Frontal cortex (tissue), 3 donors: ENCODE measurements at regions not wholly inside any gene's neighbourhood (a gene's known extent, or its start where the extent isn't known, plus 50 kb on each side); places are given as distances from the start of the nearest gene placed in this dataset.
A peak's percentile ranks its signal among the peaks of the same experiment; 100 is the strongest.

Source experiments
- DNase-seq, 2 donors: peaks; one replicate each; pipeline ENCODE4 v3.0.0; 2012; ENCODE audit warnings: low spot score in 2 of 2
- FAIRE-seq: peaks from 2 replicates; lab custom pipeline; 2012; peaks lifted over from hg19 to GRCh38; lab: Jason Lieb, UNC
- donor health status: control.
- donor health status: control.
- donor health status: control.

DNA sequence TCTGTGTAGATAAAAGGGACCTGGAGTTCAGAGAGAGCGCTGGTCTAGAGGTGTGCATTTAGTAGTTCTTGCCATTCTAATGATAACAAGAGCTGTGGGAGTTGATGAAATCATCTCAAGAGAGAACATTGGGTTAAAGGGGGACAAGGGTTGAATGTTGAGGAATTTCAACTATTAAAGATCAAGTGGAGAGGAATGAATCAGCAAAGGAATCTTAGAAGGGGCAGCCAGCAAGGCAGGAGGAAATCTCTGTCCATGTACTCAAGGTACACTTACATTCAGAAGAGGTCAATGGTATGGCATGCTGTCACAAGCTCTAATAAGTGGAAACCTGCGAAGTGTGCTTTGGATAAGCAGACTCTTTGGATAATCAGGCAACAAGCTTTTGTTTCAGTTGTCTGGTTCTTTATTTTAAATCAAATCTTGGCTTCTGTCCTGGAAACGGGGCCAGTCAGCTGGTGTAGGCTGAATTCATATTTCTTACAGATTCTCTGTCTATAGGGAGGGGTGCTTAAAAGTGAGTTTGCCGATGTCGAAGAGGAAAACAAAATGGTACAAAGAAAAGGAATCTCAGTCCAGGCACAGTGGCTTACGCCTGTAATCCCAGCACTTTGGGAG lies 320.5 kb upstream of the CD180 start:
- no peak for DNase-seq

DNA sequence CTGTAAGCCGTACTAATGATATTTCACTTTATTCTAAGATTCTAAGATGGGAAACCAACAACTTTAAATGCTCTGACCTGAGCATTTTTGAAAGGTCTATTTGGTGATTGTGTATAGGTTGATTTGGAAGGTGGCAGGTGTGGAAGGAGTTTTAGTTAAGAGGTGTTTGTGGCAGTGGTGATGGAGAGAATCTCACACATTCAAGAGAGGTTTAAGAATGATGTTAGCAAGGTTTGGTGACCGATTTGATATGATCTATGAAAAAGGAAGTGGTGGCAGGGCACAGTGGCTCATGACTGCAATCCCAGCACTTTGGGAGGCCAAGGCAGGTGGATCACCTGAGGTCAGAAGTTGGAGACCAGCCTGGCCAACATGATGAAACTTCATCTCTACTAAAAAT lies 319.2 kb upstream of the CD180 start:
- DNase-seq (no peak), FAIRE-seq (no peak)

More for the DNA sequence above, 320.5 kb upstream of the CD180 start:
- no peak for FAIRE-seq

DNA sequence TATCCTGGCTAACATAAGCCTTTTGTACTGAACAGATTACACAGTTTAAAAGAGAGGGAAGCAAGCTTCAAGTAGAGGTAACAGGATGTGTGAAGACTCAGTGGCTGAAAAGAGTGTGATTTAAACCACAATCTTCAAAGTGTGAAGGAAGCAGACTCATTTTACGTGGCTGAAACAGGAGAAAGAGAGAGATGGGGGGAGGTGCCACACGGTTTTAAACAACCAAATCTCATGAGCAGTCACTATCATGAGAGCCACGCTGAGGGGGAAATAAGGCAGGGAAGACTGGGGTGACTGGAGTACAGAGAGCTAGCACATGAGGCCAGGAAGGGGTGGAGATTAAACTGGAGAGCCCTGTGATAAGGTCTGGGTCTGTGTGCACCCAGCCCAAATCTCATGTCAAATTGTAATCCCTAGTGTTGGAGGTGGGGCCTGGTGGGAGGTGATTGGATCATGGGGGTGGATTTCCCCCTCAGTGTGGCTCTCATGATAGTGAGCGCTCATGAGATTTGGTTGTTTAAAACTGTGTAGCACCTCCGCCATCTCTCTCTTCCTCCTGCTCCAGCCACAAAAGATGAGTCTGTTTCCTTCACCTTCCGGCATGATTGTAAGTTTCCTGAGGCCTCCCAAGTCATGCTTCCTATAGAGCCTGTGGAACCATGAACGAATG lies 318.6 kb upstream of the CD180 start:
- DNase-seq (no peak), FAIRE-seq (no peak)

DNA sequence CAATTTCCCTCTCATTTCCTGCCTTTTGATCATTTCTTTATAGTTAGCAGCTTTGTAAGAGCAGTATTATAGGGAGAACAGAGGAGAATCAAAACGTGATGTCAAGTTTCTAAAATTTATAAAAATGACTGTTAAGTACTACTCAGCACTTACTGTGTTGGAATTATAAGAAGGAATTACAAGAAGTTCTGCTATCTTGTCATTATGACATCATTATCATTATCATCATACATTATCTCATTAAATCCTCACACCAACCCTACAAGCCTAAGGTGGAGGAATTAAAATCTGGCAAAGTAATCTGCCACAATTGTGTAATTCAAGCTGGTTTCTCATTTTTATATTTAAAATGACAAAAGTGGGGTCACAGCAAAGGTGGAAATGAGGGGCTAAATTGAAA lies 316.2 kb upstream of the CD180 start:
- no peak for FAIRE-seq
- DNase-seq, result no peak

DNA sequence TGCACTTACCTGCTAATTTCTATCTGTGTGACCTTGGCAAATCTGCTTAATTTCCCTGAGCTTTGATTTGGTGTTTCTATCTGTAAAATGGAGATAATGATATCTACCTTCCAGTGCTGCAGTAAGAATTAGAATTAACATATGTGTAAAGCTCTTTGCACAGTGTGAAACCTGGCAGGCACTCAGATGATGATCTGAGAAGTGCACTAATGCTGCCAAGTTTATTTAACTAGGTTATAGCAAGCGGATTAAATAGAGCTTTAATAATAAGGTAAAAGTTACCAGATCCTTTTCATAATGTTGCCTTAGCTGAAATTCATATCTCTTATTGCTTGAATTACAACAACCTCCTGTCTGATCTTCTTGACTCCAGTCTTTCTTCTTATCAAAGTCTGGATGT lies 315.3 kb upstream of the CD180 start:
- no peak for FAIRE-seq
- DNase-seq, result no peak

DNA sequence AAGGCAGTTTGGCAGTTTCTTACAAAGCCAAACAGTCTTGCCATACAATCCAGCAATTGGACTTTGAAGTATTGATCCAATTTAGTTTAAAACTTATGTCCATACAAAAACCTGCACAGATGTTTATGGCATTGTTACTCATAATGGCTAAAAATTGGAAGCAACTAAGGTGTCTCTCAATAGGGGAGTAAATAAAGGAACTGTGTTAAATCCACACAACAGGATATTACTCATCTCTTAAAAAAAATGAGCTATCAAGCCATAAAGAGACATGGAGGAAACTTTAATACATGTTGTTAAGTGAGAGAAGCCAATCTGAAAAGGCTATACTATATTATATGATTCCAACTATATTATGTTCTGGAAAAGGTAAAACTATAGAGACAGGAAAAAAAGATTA lies 313.6 kb upstream of the CD180 start:
- DNase-seq, result no peak
- no peak for FAIRE-seq

DNA sequence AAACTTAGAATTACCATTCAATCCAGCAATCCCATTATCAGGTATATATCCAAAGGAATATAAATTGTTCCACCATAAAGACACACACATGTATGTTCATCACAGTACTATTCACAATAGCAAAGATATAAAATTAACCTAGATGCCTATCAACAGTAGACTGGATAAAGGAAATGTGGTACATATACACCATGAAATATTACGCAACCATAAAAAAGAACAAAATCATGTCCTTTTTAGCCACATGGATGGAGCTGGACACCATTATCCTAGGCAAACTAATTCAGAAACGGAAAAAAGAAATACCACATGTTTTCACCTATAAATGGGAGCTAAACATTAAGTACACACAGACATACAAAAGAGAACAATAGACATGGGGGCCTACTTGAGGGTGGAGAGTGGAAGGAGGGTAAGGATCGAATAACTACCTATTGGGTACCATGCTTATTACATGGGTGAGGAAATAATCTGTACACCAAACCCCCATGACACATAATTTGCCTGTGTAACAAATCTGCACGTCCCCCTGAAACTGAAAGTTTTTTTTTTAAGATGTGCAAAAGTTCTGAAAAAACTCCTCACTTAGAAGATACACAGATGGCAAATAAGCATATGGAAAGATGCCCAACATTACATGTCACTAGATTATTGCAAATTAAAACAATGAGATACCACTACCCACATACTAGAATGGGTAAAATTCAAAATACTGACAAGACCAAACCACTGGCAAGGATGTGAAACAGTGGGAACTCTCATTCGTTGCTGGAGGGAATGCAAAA lies 313.0 kb upstream of the CD180 start:
- DNase-seq (no peak), FAIRE-seq (no peak)

DNA sequence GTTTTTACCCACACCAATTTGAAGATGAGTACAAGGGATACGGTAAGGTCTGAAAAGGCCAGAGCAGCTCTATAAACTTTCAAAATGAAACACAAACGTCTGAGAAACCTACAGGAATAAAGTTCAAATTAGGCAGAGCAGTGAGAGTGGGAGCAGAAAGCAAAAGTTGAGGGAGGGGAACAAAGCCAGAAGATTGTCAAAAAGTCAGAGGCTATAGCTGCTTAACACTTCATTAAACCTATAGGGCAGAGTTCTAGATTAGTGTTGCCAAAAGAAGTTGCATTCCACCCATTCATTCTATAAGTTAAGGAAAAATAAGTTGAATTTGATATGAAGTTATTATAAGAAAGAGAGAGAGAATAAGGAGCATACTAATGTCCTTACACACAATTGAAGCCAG lies 309.6 kb upstream of the CD180 start:
- FAIRE-seq (no peak), DNase-seq (no peak)

DNA sequence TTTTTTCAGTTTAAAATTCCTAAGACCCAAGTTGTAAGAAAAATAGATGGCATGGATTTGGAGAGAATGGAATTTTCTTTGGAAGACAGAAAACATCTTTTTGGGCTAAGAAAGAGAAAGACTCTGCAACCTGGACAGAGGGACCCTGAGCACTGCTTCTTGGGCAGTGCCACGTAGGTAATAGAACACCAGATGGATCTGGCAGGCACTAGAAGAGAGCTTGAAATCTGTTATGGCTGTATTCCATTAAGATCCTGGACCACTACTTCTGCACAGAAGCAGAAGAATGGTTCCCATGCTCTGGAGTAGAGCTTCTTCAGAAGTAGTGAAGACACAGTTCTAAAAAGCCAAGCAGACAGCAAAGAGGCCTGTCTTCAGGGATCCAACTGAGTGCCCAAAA lies 306.4 kb upstream of the CD180 start:
- DNase-seq, result no peak
- no peak for FAIRE-seq

DNA sequence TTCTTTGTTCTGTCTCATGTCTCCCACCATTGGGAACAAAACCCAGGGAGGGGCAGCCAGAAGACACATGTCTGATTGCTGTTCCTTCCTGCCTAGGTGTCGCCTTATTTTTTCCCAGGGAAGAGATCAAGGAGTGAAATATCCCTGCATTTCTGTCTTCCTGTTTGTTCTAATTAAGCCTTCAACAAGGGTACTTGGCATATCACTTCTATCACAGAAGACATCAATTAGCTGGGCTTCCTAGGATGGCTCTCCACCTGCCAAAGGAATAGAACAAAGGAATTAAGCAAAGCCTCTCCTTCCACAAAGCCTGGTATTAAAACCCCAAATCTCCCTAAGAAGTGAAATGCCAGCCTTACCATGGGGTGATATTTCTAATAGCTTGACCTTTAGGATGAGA lies 299.5 kb upstream of the CD180 start:
- DNase-seq, result no peak

DNA sequence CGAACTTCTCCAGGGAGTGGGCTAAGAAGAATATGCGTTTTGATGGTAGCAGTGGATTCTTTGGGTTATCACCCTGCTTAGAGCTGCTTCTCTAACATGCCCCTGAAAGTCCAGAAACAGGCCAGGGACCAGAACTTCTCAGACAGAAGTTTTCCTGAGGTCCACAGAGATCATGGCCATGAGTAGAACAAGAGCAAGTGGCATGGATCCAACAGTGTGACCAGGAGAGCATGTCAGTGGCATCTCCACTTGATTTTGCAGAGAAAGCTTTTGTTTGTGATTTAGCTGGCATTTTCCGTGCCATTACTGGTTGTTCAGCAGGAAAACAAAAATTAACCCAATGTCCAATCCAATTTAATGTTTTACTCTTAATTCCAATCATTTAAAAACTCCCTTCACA lies 298.5 kb upstream of the CD180 start:
- FAIRE-seq, result no peak

More for the DNA sequence above, 299.5 kb upstream of the CD180 start:
- no peak for FAIRE-seq

DNA sequence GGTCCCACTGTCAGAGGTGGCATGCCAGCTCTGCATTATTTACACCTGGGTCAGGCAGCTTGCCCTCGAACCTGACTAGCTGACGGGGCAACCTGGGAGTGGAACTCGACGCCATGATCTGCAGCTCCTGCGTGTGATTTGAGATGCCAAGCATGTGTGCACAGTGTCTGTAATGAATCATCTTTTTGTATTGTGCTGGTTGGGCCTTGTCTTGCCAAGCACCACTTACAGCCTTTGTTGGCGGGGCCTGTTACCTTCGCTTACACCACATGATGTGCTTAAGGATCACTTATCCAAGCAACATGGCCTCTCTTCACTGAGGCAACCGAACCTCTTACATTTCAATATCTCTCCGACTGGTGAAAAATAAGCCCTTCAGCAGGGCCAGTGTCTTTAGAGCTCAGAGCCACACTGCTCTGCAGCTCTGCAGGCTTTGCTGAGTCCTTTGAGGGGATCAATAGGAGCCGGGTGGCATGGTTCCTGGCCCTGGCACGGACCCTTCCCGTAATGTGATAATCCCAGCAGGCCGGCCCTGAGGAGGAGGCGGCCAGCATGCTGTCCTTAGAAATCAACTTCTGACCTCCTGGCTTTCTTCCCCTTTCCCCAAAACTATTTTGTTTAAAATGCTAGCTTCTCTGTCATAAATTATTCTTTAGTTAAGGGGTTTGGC lies 297.7 kb upstream of the CD180 start:
- FAIRE-seq, result no peak

More for the DNA sequence above, 298.5 kb upstream of the CD180 start:
- DNase-seq, result no peak

DNA sequence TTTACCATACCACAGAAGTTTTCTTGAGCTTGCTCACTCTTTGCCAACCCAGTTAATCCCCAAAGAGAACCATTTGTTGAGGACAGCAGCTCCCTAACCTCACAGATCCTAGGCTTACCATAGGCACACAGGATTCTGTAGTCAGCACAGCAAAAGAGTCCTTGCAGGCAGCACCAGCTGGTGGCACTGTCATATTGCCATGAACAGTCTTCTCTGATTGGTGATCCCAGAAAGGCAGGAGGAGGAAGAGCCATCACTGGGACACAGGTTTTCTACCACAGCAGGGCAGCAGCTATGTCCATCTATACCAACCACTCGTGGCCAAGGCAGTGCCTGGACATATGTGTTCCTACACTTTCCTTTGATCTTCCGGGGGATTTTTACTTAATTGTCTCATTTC lies 297.1 kb upstream of the CD180 start:
- no peak for FAIRE-seq
- DNase-seq, result peak; percentile 34 to 35

More for the DNA sequence above, 297.7 kb upstream of the CD180 start:
- DNase-seq, result peak in 1 of 2 donors; percentile 4

DNA sequence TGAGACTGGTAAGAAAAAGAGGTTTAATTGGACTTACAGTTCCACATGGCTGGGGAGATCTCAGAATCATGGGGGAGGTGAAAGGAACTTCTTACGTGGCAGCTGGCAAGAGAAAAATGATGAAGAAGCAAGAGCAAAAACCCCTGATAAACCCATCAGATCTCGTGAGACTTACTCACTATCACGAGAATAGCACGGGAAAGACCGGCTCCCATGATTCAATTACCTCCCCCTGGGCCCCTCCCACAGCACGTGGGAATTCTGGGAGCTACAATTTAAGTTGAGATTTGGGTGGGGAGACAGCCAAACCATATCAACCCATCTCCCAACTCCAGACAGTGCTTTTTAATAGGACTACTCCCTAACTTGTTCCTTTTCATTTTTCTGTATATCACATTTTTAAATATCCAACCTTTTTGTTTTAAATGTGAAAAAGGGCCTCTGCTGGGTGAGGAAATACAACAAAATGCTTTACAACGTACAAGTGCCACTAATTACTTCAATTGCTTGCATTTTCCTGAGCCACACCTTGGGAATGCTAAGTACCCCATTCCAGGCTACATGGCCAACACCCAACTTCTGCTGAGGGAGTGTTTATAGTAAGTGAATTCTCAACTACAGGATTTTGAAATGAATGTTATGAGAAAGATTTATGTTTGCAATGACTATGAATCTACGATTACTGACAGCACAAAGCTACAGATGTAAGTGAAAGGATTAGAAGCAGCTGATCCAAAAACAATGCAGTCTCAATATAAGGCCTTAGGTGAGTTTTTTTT lies 294.1 kb upstream of the CD180 start:
- no peak for FAIRE-seq
- DNase-seq, result no peak

DNA sequence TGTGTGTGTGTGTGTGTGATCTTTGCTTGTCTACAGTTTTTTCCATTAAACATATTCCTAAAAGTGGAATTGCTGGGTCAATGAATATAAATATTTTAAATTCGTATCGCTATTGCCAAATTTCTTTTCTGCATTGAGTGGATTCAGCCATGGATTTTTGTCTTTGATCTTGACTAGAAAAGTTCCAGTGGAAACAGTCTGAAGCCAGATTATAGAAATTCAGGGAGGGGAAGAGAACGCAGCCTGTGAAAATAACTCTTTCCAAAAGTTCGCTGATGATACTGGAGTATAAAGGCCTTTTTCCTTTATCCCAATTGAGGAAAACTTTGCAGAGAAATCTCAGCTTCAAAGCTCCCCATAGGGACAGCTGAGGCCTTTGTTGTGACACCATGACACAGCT lies 292.3 kb upstream of the CD180 start:
- DNase-seq (no peak), FAIRE-seq (no peak)

DNA sequence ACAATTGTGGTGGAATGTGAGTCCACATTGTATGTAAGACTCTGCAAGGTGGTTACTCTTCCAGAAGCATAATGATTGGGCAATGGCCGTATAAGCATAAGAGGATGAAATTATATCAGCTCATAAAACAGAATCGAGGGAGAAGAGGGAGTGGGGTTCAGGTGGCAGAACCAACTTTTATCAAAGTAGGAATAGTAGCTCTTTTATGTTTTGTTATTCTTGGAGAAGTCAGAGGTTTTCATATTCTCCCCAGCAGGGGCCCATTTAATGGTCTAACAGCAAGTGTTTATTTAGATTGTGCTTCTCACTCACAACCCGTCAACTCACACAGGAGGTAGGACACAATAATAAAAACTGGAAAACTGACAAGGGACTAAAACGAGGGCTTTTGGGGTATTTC lies 291.3 kb upstream of the CD180 start:
- FAIRE-seq (no peak), DNase-seq (no peak)

DNA sequence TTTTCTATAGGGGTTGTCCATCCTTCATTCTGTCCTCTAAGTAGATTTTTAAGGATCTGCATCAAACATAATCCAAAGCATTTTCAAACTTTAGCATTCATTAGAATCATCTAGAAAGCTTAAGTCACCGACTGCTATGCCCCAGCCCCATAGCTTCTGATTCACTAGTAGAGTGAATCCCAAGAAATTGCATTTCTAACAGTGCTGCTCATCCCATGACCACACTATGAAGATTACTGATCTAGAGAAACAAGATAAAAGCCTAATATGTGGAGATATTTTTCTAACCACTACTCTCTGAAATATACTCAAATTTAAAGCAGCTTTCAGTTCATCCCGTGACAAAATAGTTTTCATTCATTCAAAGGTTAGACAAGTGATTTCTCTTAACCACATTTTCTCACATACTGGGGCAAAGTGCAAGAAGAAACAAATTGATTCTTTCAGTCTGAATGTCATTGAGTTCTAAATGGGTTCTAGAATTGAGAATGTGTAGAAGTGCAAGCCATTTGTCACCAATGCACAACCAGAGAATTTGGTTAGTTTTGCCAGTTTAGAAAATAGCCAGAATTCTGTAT lies 286.9 kb upstream of the CD180 start:
- DNase-seq (no peak), FAIRE-seq (no peak)

DNA sequence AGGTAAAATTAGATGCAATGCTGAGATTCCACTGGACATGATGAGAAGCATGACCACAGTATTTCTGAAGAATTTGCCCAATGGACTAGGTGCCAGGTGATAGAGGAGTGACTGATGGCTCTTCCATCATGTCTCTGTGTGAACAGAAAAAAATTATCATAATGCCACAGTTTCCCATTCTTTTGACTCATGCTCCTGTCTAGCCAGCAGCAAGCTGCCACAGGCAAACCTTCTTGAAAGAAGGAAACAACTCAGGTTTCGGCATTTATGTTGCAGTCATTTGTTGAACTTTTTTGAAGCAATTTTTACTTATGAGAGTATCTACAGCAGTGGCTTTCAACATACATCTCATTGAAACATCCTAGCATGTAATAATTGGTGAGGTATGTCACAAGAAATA lies 284.8 kb upstream of the CD180 start:
- no peak for FAIRE-seq

DNA sequence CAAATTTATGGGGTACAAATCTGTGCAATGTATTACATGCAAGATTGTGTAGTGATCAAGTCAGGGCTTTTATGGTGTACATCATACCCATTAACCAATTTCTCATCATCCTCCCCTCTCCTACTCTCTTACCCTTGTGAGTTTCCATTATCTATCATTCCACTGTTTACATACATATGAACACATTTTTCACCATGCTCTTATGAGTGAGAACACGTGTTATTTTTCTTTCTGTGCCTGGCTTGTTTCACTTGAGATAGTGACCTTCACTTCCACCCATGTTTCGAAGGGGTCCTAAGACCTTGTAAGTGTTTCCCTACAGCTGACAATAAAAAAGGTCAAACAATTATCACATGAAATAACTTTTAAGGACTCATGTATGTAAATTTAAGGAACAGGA lies 281.7 kb upstream of the CD180 start:
- FAIRE-seq, result no peak
- DNase-seq, result no peak

More for the DNA sequence above, 284.8 kb upstream of the CD180 start:
- no peak for DNase-seq

DNA sequence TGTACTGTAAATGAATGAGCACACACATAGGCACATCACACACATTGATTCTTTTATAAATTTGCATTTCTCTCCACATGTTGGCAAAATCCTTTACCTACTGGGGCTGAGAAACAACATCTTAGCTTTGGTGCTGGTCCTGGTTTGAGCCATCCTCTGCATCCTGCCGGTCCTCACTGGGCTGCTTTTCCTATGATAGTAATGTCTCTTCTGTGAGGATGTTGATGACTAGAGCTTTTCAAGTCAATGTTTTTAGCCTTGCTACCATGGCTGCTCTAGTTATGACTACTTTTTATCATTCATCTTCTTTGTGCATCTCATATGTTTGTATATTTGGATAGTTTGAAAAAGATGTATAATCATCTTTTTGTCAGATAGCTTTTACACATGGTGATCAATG lies 280.4 kb upstream of the CD180 start:
- DNase-seq (no peak), FAIRE-seq (no peak)
